Vagina (tissue), 2 donors: ENCODE measurements at regions not wholly inside any gene's neighbourhood (a gene's known extent, or its start where the extent isn't known, plus 50 kb on each side); places are given as distances from the start of the nearest gene placed in this dataset.

ENCODE experiments used
- DNase-seq, 2 donors: peaks; one replicate each; pipeline ENCODE4 v3.0.0-alpha.2; 2017; ENCODE audit errors: extremely low spot score in 2 of 2
- H3K27ac ChIP-seq: fragments of 200-600 bp; sonication (generic); one replicate; pipeline ENCODE4 v1.5.1; 2019
- H3K27me3 ChIP-seq: fragments of 200-600 bp; sonication (generic); one replicate; pipeline ENCODE4 v1.5.1; 2019
- H3K36me3 ChIP-seq, 2 donors: fragments of 200-600 bp; sonication (generic); one replicate each; pipeline ENCODE4 v1.5.1; 2017 to 2019
- H3K4me1 ChIP-seq: fragments of 200-600 bp; sonication (generic); one replicate; pipeline ENCODE4 v1.5.1; 2019
- H3K4me3 ChIP-seq, 2 donors: fragments of 200-600 bp; sonication (generic); 1 replicate in 1 of 2; 2 replicates in 1 of 2; pipeline ENCODE4 v1.5.1; 2016 to 2019
- H3K9me3 ChIP-seq: fragments of 200-600 bp; sonication (generic); one replicate; pipeline ENCODE4 v1.5.1; 2019
- POLR2A ChIP-seq, 2 donors: fragments of 450-650 bp; IDR thresholded peaks; one replicate each; pipeline ENCODE4 v1.6.1; 2017; ENCODE audit warnings: antibody characterized with exemption in 2 of 2, mild to moderate bottlenecking in 2 of 2, moderate library complexity in 2 of 2
- POLR2AphosphoS5 ChIP-seq, 2 donors: sonication (generic); formaldehyde crosslinking; IDR thresholded peaks; one replicate each; pipeline ENCODE4 v1.9.0; 2017; ENCODE audit warnings: antibody characterized with exemption in 2 of 2, mild to moderate bottlenecking in 2 of 2, low read depth in 1 of 2; ENCODE audit not compliant: insufficient read depth in 1 of 2
- intact Hi-C: fragments of 100-400 bp; cut with DNase I; formaldehyde crosslinking; loops from one replicate; pipeline ENCODE4 v1.15.1; 2023
- TF ChIP-seq, protein P1 (sequence below), 3 experiments: fragments of 450-650 bp in 2 of 3; fragments of 200-600 bp in 1 of 3; sonication (generic) in 1 of 3; IDR thresholded peaks; one replicate each; pipeline ENCODE4 v1.5.1; 2017 to 2019; ENCODE audit warnings: antibody characterized with exemption in 3 of 3, mild to moderate bottlenecking in 2 of 3, moderate library complexity in 2 of 3

DNA sequence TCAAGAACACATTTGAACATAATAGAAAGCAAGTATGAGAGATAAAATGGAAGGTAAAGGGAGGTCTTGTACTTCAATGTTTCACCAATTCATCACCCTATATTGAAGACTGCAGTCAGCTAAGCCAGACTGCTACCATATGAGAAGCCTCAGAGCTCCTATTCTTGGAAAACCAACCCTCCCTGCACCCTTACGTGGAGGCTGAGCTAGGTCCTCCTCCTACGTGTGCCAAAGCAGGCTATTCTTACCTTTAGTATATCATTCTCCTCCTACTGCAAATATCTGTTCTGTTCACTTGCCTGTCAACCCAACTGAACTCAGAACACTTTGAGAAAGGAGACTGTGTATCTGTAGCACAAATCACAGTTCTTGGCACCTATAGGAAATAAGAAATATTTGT, 255.8 kb upstream of the HNRNPA3 start:
- Histone ChIP-seq H3K27me3 (no peaks in the 10 kb centered on the region), H3K4me1 (no peaks in the 10 kb centered on the region), H3K4me3 (no peak overlapping the region), H3K36me3 (no peaks in the 10 kb centered on the region), H3K27ac (no peak overlapping the region), H3K9me3 (no peaks in the 10 kb centered on the region)
- TF ChIP-seq, protein P1, sequence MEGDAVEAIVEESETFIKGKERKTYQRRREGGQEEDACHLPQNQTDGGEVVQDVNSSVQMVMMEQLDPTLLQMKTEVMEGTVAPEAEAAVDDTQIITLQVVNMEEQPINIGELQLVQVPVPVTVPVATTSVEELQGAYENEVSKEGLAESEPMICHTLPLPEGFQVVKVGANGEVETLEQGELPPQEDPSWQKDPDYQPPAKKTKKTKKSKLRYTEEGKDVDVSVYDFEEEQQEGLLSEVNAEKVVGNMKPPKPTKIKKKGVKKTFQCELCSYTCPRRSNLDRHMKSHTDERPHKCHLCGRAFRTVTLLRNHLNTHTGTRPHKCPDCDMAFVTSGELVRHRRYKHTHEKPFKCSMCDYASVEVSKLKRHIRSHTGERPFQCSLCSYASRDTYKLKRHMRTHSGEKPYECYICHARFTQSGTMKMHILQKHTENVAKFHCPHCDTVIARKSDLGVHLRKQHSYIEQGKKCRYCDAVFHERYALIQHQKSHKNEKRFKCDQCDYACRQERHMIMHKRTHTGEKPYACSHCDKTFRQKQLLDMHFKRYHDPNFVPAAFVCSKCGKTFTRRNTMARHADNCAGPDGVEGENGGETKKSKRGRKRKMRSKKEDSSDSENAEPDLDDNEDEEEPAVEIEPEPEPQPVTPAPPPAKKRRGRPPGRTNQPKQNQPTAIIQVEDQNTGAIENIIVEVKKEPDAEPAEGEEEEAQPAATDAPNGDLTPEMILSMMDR (IDR thresholded peaks at IDR 0.05) = no peak
- no peak for TF ChIP-seq POLR2AphosphoS5 (IDR thresholded peaks at IDR 0.05; ENCODE audit: insufficient read depth in 1 of 2, low read depth in 1 of 2)
- TF ChIP-seq POLR2A (IDR thresholded peaks at IDR 0.05) = no peak
- no peak for DNase-seq
- intact Hi-C loops = no loop called here

- no peak for DNase-seq
- H3K9me3 ChIP-seq = no peaks in the 10 kb centered on the region
- H3K27me3 ChIP-seq = no peaks in the 10 kb centered on the region
- no peak overlapping the region for H3K4me3 ChIP-seq
- no peak for TF ChIP-seq POLR2AphosphoS5 (IDR thresholded peaks at IDR 0.05; ENCODE audit: insufficient read depth in 1 of 2, low read depth in 1 of 2)
- TF ChIP-seq, protein P1 (IDR thresholded peaks at IDR 0.05) = no peak
- no peak for TF ChIP-seq POLR2A (IDR thresholded peaks at IDR 0.05)
- no peak overlapping the region for H3K27ac ChIP-seq
- H3K36me3 ChIP-seq = no peaks in the 10 kb centered on the region
- no peaks in the 10 kb centered on the region for H3K4me1 ChIP-seq
- intact Hi-C loops = no loop called here
These were observed 253.0 kb upstream of the HNRNPA3 start for GRCh38 chr2:176959614-176960013.

- Histone ChIP-seq H3K27me3 (no peaks in the 10 kb centered on the region), H3K9me3 (no peaks in the 10 kb centered on the region), H3K27ac (no peak overlapping the region), H3K4me1 (no peaks in the 10 kb centered on the region), H3K36me3 (no peaks in the 10 kb centered on the region), H3K4me3 (no peak overlapping the region)
- intact Hi-C loops = no loop called here
- no peak for DNase-seq
- no peak for TF ChIP-seq POLR2AphosphoS5 (IDR thresholded peaks at IDR 0.05; ENCODE audit: insufficient read depth in 1 of 2, low read depth in 1 of 2)
- TF ChIP-seq, protein P1 (IDR thresholded peaks at IDR 0.05) = no peak
- no peak for TF ChIP-seq POLR2A (IDR thresholded peaks at IDR 0.05)
These were observed 252.5 kb upstream of the HNRNPA3 start for GRCh38 chr2:176960061-176960460.

GRCh38 chr2:176960736-176961520, 251.7 kb upstream of the HNRNPA3 start:
- DNase-seq = no peak
- TF ChIP-seq POLR2AphosphoS5 (IDR thresholded peaks at IDR 0.05; ENCODE audit: insufficient read depth in 1 of 2, low read depth in 1 of 2) (no peak), POLR2A (IDR thresholded peaks at IDR 0.05) (no peak)
- TF ChIP-seq, protein P1 (IDR thresholded peaks at IDR 0.05) = no peak
- Histone ChIP-seq H3K36me3 (no peaks in the 10 kb centered on the region), H3K9me3 (no peaks in the 10 kb centered on the region), H3K27ac (no peak overlapping the region), H3K4me3 (no peak overlapping the region), H3K4me1 (no peaks in the 10 kb centered on the region), H3K27me3 (no peaks in the 10 kb centered on the region)
- intact Hi-C loops = no loop called here
